OCI-LY3 (cell line): ENCODE measurements at regions not wholly inside any gene's neighbourhood (a gene's known extent, or its start where the extent isn't known, plus 50 kb on each side); places are given as distances from the start of the nearest gene placed in this dataset.

Experiments
- H2AFZ ChIP-seq: fragments of 200-600, 300-600 bp; shearing (Covaris generic); 2 replicates; pipeline ENCODE4 v1.6.0; 2014; ENCODE audit warnings: antibody characterized with exemption, low read depth, low read length
- H3K27ac ChIP-seq: fragments of 200-600, 300-600 bp; sonication (generic); 2 replicates; pipeline ENCODE4 v1.5.1; 2014; ENCODE audit warnings: mild to moderate bottlenecking, low read length, moderate library complexity, mixed read lengths
- H3K27me3 ChIP-seq: fragments of 200-600, 300-600 bp; sonication (generic); 2 replicates; pipeline ENCODE4 v1.6.1; 2014; ENCODE audit warnings: low read depth, low read length, mixed read lengths
- H3K36me3 ChIP-seq: fragments of 200-600, 300-600 bp; sonication (generic); replicated peaks from 2 replicates; pipeline ENCODE3; 2014; ENCODE audit warnings: low read depth, low read length, mixed read lengths
- H3K4me1 ChIP-seq: fragments of 300-600, 200-600 bp; sonication (generic); 2 replicates; pipeline ENCODE4 v1.6.1; 2014; ENCODE audit warnings: low read length, mixed read lengths
- H3K4me2 ChIP-seq: fragments of 200-600, 300-600 bp; sonication (generic); 2 replicates; pipeline ENCODE4 v1.6.1; 2014; ENCODE audit warnings: low read length, mixed read lengths
- H3K4me3 ChIP-seq: fragments of 300-600, 200-600 bp; sonication (generic); 2 replicates; pipeline ENCODE4 v1.5.1; 2014; ENCODE audit warnings: antibody characterized with exemption, mild to moderate bottlenecking, low read length, moderate library complexity
- H3K79me2 ChIP-seq: fragments of 300-600, 200-600 bp; shearing (Covaris generic); 2 replicates; pipeline ENCODE4 v1.6.1; 2014; ENCODE audit warnings: mild to moderate bottlenecking, low read length, mixed read lengths
- H3K9ac ChIP-seq: fragments of 300-600, 200-600 bp; shearing (Covaris generic); 2 replicates; pipeline ENCODE4 v1.6.0; 2014; ENCODE audit warnings: mild to moderate bottlenecking, low read length, moderate library complexity
- H3K9me3 ChIP-seq: fragments of 200-600, 300-600 bp; shearing (Covaris generic); 2 replicates; pipeline ENCODE4 v1.6.1; 2014; ENCODE audit warnings: low read length, mixed read lengths; ENCODE audit not compliant: insufficient read depth
- H4K20me1 ChIP-seq: fragments of 200-600, 300-600 bp; sonication (generic); 2 replicates; pipeline ENCODE4 v1.6.1; 2016; ENCODE audit warnings: low read length, mixed read lengths; ENCODE audit not compliant: insufficient read depth
- EZH2phosphoT487 ChIP-seq: fragments of 200-600 bp; shearing (Covaris generic); IDR thresholded peaks from 2 replicates; pipeline ENCODE4 v1.6.1; 2018; ENCODE audit warnings: antibody characterized with exemption, mixed run types, low read depth
- TF ChIP-seq, protein P1 (sequence below): fragments of 200-600, 300-600 bp; sonication (generic); IDR thresholded peaks from 2 replicates; pipeline ENCODE4 v1.5.1; 2014; ENCODE audit warnings: antibody characterized with exemption, low read length, low read depth

- no peak overlapping the region for H3K27ac ChIP-seq
- H3K4me2 ChIP-seq, result no peak overlapping the region
- H3K9me3 ChIP-seq, result no peaks in the 10 kb centered on the region
- no peaks in the 10 kb centered on the region for H4K20me1 ChIP-seq
- H3K79me2 ChIP-seq, result no peaks in the 10 kb centered on the region
- H3K36me3 ChIP-seq, result no peaks in the 10 kb centered on the region
- no peak overlapping the region for H3K9ac ChIP-seq
- H3K4me3 ChIP-seq, result no peak overlapping the region
- TF ChIP-seq EZH2phosphoT487, result no peak
- no peak overlapping the region for H2AFZ ChIP-seq
- H3K4me1 ChIP-seq, result no peaks in the 10 kb centered on the region
- no peaks in the 10 kb centered on the region for H3K27me3 ChIP-seq
These were observed 650.0 kb upstream of the HTR2C start for GRCh38 chrX:113933931-113934330.

DNA sequence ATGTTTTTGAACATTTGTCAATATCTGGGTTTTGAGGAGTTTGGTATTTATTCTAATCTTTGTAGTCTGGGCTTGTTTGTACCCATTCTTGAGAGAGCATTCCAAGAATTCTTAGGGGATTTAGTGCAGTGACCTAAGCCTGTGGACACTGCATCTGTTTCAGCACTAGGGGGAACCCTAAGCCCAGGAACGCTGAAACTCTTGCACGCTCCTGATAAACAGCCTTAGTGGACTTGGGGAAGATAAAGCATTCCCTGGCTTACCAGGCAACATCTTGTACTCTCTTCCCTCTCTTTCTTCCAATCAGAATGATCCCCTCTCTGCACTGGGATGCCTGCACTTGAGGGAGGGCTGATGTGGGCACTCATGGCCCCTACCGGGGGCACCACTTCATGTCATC, 654.9 kb upstream of the HTR2C start:
- TF ChIP-seq, protein P1, sequence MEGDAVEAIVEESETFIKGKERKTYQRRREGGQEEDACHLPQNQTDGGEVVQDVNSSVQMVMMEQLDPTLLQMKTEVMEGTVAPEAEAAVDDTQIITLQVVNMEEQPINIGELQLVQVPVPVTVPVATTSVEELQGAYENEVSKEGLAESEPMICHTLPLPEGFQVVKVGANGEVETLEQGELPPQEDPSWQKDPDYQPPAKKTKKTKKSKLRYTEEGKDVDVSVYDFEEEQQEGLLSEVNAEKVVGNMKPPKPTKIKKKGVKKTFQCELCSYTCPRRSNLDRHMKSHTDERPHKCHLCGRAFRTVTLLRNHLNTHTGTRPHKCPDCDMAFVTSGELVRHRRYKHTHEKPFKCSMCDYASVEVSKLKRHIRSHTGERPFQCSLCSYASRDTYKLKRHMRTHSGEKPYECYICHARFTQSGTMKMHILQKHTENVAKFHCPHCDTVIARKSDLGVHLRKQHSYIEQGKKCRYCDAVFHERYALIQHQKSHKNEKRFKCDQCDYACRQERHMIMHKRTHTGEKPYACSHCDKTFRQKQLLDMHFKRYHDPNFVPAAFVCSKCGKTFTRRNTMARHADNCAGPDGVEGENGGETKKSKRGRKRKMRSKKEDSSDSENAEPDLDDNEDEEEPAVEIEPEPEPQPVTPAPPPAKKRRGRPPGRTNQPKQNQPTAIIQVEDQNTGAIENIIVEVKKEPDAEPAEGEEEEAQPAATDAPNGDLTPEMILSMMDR, result peak; percentile 70
- TF ChIP-seq EZH2phosphoT487, result no peak
- no peaks in the 10 kb centered on the region for H3K27me3 ChIP-seq
- H3K4me3 ChIP-seq, result no peak overlapping the region
- no peaks in the 10 kb centered on the region for H3K79me2 ChIP-seq
- no peaks in the 10 kb centered on the region for H3K4me1 ChIP-seq
- no peaks in the 10 kb centered on the region for H3K9me3 ChIP-seq
- H3K27ac ChIP-seq, result no peak overlapping the region
- no peaks in the 10 kb centered on the region for H3K36me3 ChIP-seq
- H4K20me1 ChIP-seq, result no peaks in the 10 kb centered on the region
- H3K4me2 ChIP-seq, result no peak overlapping the region
- no peak overlapping the region for H3K9ac ChIP-seq
- H2AFZ ChIP-seq, result no peak overlapping the region

DNA sequence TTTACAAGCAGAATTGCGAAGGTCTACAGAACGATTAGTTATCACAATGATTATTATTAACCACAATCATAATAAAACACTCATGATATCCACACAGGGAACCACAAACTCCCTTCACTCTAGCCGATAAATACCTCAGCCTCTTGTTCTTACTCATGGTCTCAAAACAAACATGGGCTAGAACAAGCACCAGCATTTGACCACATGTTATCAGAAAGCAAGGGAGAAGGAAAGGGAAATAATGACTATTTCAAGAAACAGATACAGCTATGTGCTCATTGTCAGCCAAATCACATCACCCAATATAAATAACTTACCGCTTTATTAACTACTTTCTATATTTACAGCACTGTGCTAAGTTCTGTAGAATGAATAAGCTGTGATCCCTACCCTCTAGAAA, 663.2 kb upstream of the HTR2C start:
- no peak overlapping the region for H3K4me3 ChIP-seq
- no peak overlapping the region for H3K27ac ChIP-seq
- no peaks in the 10 kb centered on the region for H3K27me3 ChIP-seq
- no peak overlapping the region for H3K4me2 ChIP-seq
- H2AFZ ChIP-seq, result no peak overlapping the region
- no peak overlapping the region for H3K9ac ChIP-seq
- H3K4me1 ChIP-seq, result peaks cover 15% of the 10 kb centered on the region
- H3K9me3 ChIP-seq, result no peaks in the 10 kb centered on the region
- no peaks in the 10 kb centered on the region for H3K79me2 ChIP-seq
- no peaks in the 10 kb centered on the region for H3K36me3 ChIP-seq
- no peaks in the 10 kb centered on the region for H4K20me1 ChIP-seq
- TF ChIP-seq EZH2phosphoT487, result no peak
- TF ChIP-seq, protein P1, result no peak

- no peak overlapping the region for H3K9ac ChIP-seq
- TF ChIP-seq EZH2phosphoT487, result no peak
- TF ChIP-seq, protein P1, result no peak
- peak overlapping the region; percentile 28 for H3K4me2 ChIP-seq
- H3K36me3 ChIP-seq, result no peaks in the 10 kb centered on the region
- H3K27ac ChIP-seq, result no peak overlapping the region
- H3K4me3 ChIP-seq, result no peak overlapping the region
- peaks cover 15% of the 10 kb centered on the region for H3K4me1 ChIP-seq
- H3K9me3 ChIP-seq, result no peaks in the 10 kb centered on the region
- H3K79me2 ChIP-seq, result no peaks in the 10 kb centered on the region
- 0 out of 2 replicates have a peak overlapping the region, but pooled peaks have one; percentile 5 for H2AFZ ChIP-seq
- no peaks in the 10 kb centered on the region for H4K20me1 ChIP-seq
- H3K27me3 ChIP-seq, result no peaks in the 10 kb centered on the region
These were observed 664.5 kb upstream of the HTR2C start for GRCh38 chrX:113919387-113919786.

DNA sequence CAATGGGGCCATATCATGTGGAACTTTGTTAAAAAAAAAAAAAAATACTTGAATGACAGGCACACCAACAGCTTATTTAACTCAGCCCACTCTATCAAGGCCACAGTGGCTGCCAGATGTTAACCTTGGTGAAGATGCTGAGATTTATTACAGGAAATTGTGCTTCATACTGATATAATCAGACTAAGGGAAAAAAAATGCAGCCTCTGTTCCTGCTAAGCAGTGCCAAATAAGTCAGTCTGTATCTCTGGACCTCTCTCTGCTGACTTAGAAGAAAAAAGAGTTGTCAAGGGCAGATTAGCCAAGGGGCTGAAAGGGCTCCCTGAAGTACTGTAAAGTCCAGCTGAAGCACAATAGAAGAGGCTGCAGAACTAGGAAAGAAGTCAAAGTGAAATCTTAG, 677.7 kb upstream of the HTR2C start:
- TF ChIP-seq, protein P1, result no peak
- TF ChIP-seq EZH2phosphoT487, result no peak
- H2AFZ ChIP-seq, result no peak overlapping the region
- H3K9ac ChIP-seq, result no peak overlapping the region
- no peaks in the 10 kb centered on the region for H4K20me1 ChIP-seq
- H3K9me3 ChIP-seq, result no peaks in the 10 kb centered on the region
- H3K27ac ChIP-seq, result no peak overlapping the region
- H3K27me3 ChIP-seq, result no peaks in the 10 kb centered on the region
- no peak overlapping the region for H3K4me2 ChIP-seq
- no peaks in the 10 kb centered on the region for H3K4me1 ChIP-seq
- no peak overlapping the region for H3K4me3 ChIP-seq
- H3K36me3 ChIP-seq, result no peaks in the 10 kb centered on the region
- H3K79me2 ChIP-seq, result no peaks in the 10 kb centered on the region
